GM12892 (cell line): ENCODE measurements at regions not wholly inside any gene's neighbourhood (a gene's known extent, or its start where the extent isn't known, plus 50 kb on each side); places are given as distances from the start of the nearest gene placed in this dataset.

Experiments used
- POLR2A ChIP-seq: IDR thresholded peaks from 2 replicates; pipeline ENCODE4 v1.6.1; 2011; ENCODE audit warnings: low read depth, low read length, control low read depth
- TAF1 ChIP-seq: IDR thresholded peaks from 2 replicates; pipeline ENCODE4 v1.6.1; 2011; ENCODE audit warnings: low read depth, mild to moderate bottlenecking, control low read depth, low read length, borderline replicate concordance

- TF ChIP-seq POLR2A (no peak), TAF1 (no peak)
Measured at GRCh38 chr12:66742508-66743367, 63.9 kb upstream of the GRIP1 start.
